SK-N-SH (cell line): ENCODE measurements at regions not wholly inside any gene's neighbourhood (a gene's known extent, or its start where the extent isn't known, plus 50 kb on each side); places are given as distances from the start of the nearest gene placed in this dataset.

ENCODE experiments used
- GABPA ChIP-seq: IDR thresholded peaks from 2 replicates; pipeline ENCODE4 v1.4.0; 2012; ENCODE audit warnings: low read depth, mild to moderate bottlenecking
- RFX5 ChIP-seq: IDR thresholded peaks from 2 replicates; pipeline ENCODE4 v1.6.1; 2012; ENCODE audit warnings: mild to moderate bottlenecking, improper control_type of control experiment, low read length

- TF ChIP-seq RFX5 (no peak), GABPA (no peak)
Measured at GRCh38 chr18:79599441-79599931, 80.1 kb upstream of the CTDP1 start.
